Middle frontal gyrus (tissue), 1 donor: ENCODE measurements at regions not wholly inside any gene's neighbourhood (a gene's known extent, or its start where the extent isn't known, plus 50 kb on each side); places are given as distances from the start of the nearest gene placed in this dataset.

Experiments used
- DNase-seq: peaks from one replicate; pipeline ENCODE4 v3.0.0-alpha.2; 2015; ENCODE audit warnings: low spot score; ENCODE audit errors: extremely low spot score

GRCh38 chr1:63038586-63038985, 254.7 kb downstream of the ATG4C start:
- DNase-seq = no peak

GRCh38 chr1:63041660-63042059, 257.7 kb downstream of the ATG4C start:
- DNase-seq = no peak

- DNase-seq = no peak
Measured at GRCh38 chr1:63042278-63042677, 258.3 kb downstream of the ATG4C start.

GRCh38 chr1:63046539-63046938, 262.6 kb downstream of the ATG4C start:
- no peak for DNase-seq

GRCh38 chr1:63049135-63049534, 265.2 kb downstream of the ATG4C start:
- DNase-seq = no peak

GRCh38 chr1:63051356-63051755, 267.4 kb downstream of the ATG4C start:
- no peak for DNase-seq

- no peak for DNase-seq
Measured at GRCh38 chr1:63051886-63052285, 268.0 kb downstream of the ATG4C start.

GRCh38 chr1:63054184-63054583, 268.2 kb upstream of the FOXD3 start:
- no peak for DNase-seq

GRCh38 chr1:63063367-63063766, 259.0 kb upstream of the FOXD3 start:
- no peak for DNase-seq

- DNase-seq = no peak
Measured at GRCh38 chr1:63064135-63064534, 258.2 kb upstream of the FOXD3 start.

- DNase-seq = no peak
Measured at GRCh38 chr1:63068626-63069025, 253.7 kb upstream of the FOXD3 start.

- no peak for DNase-seq
Measured at GRCh38 chr1:63069214-63069613, 253.2 kb upstream of the FOXD3 start.

GRCh38 chr1:63073309-63074306, 248.8 kb upstream of the FOXD3 start:
- DNase-seq = no peak

GRCh38 chr1:63074321-63074720, 248.0 kb upstream of the FOXD3 start:
- DNase-seq = no peak

GRCh38 chr1:63082766-63083165, 239.6 kb upstream of the FOXD3 start:
- DNase-seq = no peak

- DNase-seq = no peak
Measured at GRCh38 chr1:63087966-63088365, 234.4 kb upstream of the FOXD3 start.

- DNase-seq = no peak
Measured at GRCh38 chr1:63099188-63099587, 223.2 kb upstream of the FOXD3 start.

GRCh38 chr1:63101336-63101735, 221.0 kb upstream of the FOXD3 start:
- DNase-seq = no peak

GRCh38 chr1:63103682-63104081, 218.7 kb upstream of the FOXD3 start:
- no peak for DNase-seq

- DNase-seq = no peak
Measured at GRCh38 chr1:63107066-63107465, 215.3 kb upstream of the FOXD3 start.

- DNase-seq = no peak
Measured at GRCh38 chr1:63108206-63108605, 214.2 kb upstream of the FOXD3 start.

GRCh38 chr1:63112155-63112900, 210.0 kb upstream of the FOXD3 start:
- peak; percentile 30 for DNase-seq
